ENCODE measurements at regions not wholly inside any gene's neighbourhood (a gene's known extent, or its start where the extent isn't known, plus 50 kb on each side); places are given as distances from the start of the nearest gene placed in this dataset.
"Not testable (repeated sequence)": the region's sequence is repeated elsewhere in the genome, so short reads cannot be mapped to it uniquely, and the experiment has no call there.

DNA sequence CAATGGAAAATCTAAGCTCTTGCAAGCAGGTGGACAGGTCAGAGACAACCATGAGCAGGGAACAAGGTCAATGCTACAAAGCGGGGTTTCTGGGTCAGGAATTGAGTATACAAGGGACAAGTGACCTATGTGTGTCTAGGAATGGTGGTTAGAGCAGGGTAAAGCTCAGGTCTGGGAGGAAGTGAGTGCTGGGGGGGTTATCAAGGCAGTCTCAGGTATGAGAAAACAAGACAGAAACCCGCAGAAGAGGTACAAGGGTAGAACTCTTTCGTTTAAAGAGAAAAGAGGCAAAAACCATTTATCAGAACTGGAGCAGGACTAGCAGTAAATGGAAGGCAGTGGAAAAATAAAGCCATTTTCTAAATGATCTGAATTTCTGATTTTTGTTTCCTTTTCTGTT is 298.4 kb downstream of the ALDH8A1 start:
- H3K4me3 ChIP-seq (ENCODE audit: low read length), result no peak overlapping the region
- no peaks in the 10 kb centered on the region for H3K4me1 ChIP-seq (ENCODE audit: control insufficient read depth, insufficient read depth, low read length)
- H3K36me3 ChIP-seq (ENCODE audit: control insufficient read depth, insufficient read depth, low read length), result no peaks in the 10 kb centered on the region
- no peak overlapping the region for H3K9ac ChIP-seq (ENCODE audit: low read length)
- no peaks in the 10 kb centered on the region for H3K9me3 ChIP-seq (ENCODE audit: control insufficient read depth, low read length)
- no peaks in the 10 kb centered on the region for H3K27me3 ChIP-seq (ENCODE audit: control insufficient read depth, insufficient read depth, low read length)

DNA sequence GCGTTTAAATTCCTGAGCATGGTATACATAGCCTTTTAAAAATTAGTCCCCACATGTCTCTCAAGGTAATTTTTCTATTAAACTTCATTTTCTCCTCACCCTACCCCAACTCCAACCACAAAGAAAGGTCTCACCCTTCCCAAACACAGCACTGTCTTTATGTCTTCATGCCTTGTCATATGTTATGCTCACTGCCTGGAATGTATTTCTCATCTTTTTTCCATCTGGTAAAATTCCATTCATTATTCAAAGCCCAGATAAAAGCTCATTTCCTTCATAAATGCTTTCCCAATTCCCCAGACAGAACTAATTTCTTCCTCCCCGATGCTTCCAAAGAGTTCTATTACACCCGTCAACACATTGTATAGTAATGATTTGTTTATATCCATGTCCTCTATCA is 302.0 kb downstream of the ALDH8A1 start:
- H3K9me3 ChIP-seq (ENCODE audit: control insufficient read depth, low read length), result no peaks in the 10 kb centered on the region
- peaks cover 17% of the 10 kb centered on the region for H3K4me1 ChIP-seq (ENCODE audit: control insufficient read depth, insufficient read depth, low read length)
- H3K27me3 ChIP-seq (ENCODE audit: control insufficient read depth, insufficient read depth, low read length), result no peaks in the 10 kb centered on the region
- no peaks in the 10 kb centered on the region for H3K36me3 ChIP-seq (ENCODE audit: control insufficient read depth, insufficient read depth, low read length)
- no peak overlapping the region for H3K4me3 ChIP-seq (ENCODE audit: low read length)
- no peak overlapping the region for H3K9ac ChIP-seq (ENCODE audit: low read length)

DNA sequence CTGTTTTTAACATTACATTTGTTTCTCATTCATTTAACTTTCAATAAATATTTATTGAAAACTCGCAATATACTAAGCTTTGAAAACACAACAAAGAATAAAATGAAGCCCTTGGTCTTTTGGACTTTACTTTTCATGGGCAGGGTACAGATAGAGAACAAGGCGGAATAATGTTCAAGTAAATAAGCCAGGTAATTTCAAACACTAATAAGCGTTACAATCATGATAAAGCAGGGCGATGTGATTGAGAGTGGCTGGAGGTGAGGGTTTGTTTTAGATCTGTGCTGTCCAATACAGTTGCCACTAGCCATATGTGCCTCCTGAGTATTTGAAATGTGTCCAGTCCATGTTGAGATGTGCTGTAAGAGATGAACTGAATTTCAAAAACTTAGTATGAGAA is 307.1 kb downstream of the ALDH8A1 start:
- no peaks in the 10 kb centered on the region for H3K9me3 ChIP-seq (ENCODE audit: control insufficient read depth, low read length)
- no peak overlapping the region for H3K9ac ChIP-seq (ENCODE audit: low read length)
- H3K27me3 ChIP-seq (ENCODE audit: control insufficient read depth, insufficient read depth, low read length), result no peaks in the 10 kb centered on the region
- H3K4me1 ChIP-seq (ENCODE audit: control insufficient read depth, insufficient read depth, low read length), result peaks cover 38% of the 10 kb centered on the region
- H3K36me3 ChIP-seq (ENCODE audit: control insufficient read depth, insufficient read depth, low read length), result no peaks in the 10 kb centered on the region
- no peak overlapping the region for H3K4me3 ChIP-seq (ENCODE audit: low read length)

DNA sequence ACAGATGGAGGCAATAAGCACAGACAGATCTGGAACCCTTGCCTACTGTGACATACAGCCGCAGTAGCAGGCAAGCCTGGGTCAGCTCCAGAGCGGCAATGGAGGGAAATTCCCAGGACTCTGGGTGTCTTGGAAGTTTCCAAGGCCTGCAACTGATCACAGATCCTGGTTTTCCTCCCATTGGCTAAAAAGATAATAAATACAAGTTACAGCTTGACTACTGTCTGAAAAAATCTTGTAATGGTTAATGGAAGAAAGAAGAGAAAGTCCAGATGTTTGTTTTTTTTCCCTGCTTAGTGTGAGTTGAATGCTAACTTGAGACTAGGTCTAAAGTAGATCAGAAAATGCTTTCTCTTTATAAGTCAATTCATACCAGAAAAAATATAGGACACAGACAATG is 307.6 kb downstream of the ALDH8A1 start:
- Histone ChIP-seq H3K4me1 (ENCODE audit: control insufficient read depth, insufficient read depth, low read length) (peaks cover 38% of the 10 kb centered on the region), H3K4me3 (ENCODE audit: low read length) (no peak overlapping the region), H3K36me3 (ENCODE audit: control insufficient read depth, insufficient read depth, low read length) (no peaks in the 10 kb centered on the region), H3K27me3 (ENCODE audit: control insufficient read depth, insufficient read depth, low read length) (no peaks in the 10 kb centered on the region), H3K9ac (ENCODE audit: low read length) (no peak overlapping the region), H3K9me3 (ENCODE audit: control insufficient read depth, low read length) (no peaks in the 10 kb centered on the region)

DNA sequence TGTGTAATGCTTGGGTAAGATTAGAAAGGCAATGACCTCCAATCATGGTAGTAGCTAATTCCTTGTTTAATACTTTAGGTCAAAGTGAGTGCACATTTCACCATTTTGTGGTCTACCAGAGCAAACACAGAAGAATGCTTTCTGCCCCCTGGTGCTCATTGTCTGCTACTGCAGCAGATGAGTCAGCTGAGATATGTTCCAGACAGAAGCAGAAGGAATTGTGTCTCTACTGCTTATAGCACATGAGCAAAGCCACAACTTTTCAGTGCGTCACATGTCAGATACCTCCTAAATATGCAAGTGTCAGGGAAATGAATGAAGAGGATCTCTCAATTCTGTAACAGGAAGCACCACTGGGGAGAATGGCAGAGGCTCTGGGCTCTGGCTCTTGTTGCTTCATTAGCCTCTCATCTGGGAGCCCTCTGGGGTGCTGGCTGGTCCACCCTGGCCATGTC is 308.9 kb downstream of the ALDH8A1 start:
- Histone ChIP-seq H3K4me1 (ENCODE audit: control insufficient read depth, insufficient read depth, low read length) (peaks cover 38% of the 10 kb centered on the region), H3K4me3 (ENCODE audit: low read length) (no peak overlapping the region), H3K36me3 (ENCODE audit: control insufficient read depth, insufficient read depth, low read length) (no peaks in the 10 kb centered on the region), H3K9me3 (ENCODE audit: control insufficient read depth, low read length) (no peaks in the 10 kb centered on the region), H3K27me3 (ENCODE audit: control insufficient read depth, insufficient read depth, low read length) (no peaks in the 10 kb centered on the region), H3K9ac (ENCODE audit: low read length) (no peak overlapping the region)

DNA sequence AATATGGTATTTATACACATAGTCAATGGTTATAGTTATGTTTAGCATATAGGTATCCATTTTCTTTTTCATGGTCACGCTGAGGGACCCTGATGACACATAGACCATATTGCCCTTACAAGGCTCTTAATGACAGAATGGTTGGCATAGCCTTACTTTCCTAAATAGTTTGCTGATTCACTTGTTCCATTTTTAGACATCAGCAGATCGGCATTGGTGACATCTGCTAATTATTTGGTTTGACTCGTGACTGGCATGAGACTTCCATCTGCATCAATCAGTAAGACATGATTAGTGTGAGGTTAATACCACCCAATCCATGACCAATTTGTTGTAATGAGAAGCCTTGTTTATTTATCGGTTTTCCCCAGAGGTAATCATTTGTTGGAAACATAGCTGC is 309.7 kb downstream of the ALDH8A1 start:
- no peaks in the 10 kb centered on the region for H3K36me3 ChIP-seq (ENCODE audit: control insufficient read depth, insufficient read depth, low read length)
- no peaks in the 10 kb centered on the region for H3K9me3 ChIP-seq (ENCODE audit: control insufficient read depth, low read length)
- H3K4me3 ChIP-seq (ENCODE audit: low read length), result no peak overlapping the region
- no peaks in the 10 kb centered on the region for H3K27me3 ChIP-seq (ENCODE audit: control insufficient read depth, insufficient read depth, low read length)
- H3K9ac ChIP-seq (ENCODE audit: low read length), result no peak overlapping the region
- H3K4me1 ChIP-seq (ENCODE audit: control insufficient read depth, insufficient read depth, low read length), result peaks cover 35% of the 10 kb centered on the region

DNA sequence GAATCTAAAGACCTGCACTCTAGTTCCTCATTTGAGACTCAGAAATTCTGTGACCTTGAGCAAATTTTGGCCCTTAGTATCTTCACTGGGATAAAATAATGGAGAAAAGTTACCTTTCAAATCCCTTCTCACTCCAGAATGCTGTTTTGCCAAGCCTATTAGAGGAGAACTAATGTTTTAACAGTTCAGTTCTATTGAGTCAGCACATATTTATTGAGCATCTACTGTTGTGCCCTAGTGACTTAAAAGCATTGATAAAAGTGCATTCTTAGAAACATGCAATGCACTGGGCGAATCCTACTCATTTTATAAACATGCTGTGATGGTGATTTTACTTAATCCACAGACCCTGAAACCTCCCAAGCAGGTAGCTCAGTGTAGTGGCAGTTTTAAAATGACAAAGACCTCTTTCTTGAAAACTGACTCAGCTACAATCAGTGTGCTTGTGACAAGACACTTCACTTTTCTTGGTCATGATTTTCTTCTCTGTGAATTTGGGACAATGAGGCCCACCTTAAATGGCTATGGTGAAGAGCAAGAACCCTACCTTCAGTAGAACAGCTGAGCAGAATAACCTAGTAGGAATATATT is 312.0 kb downstream of the ALDH8A1 start:
- no peaks in the 10 kb centered on the region for H3K9me3 ChIP-seq (ENCODE audit: control insufficient read depth, low read length)
- H3K4me1 ChIP-seq (ENCODE audit: control insufficient read depth, insufficient read depth, low read length), result peaks cover 21% of the 10 kb centered on the region
- no peak overlapping the region for H3K9ac ChIP-seq (ENCODE audit: low read length)
- H3K27me3 ChIP-seq (ENCODE audit: control insufficient read depth, insufficient read depth, low read length), result no peaks in the 10 kb centered on the region
- no peak overlapping the region for H3K4me3 ChIP-seq (ENCODE audit: low read length)
- no peaks in the 10 kb centered on the region for H3K36me3 ChIP-seq (ENCODE audit: control insufficient read depth, insufficient read depth, low read length)

DNA sequence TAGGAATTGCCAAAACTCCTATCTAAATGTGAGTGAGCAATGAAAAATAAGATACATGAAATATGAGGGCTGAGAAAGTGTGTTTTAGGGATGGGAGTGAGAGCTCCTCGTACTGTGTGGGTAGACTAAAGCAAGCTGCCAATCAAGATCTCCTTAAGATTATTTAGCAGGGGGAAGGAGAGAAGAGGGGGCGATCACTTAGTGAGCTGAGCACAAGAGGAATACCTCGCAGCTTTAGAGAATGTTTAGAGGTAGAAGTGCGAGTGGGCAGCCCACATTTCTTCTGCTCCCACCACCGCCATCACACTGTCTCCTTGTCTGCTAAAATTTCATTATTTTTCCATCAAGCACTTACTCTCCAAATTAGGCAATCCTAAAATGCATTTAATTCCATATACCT is 312.6 kb downstream of the ALDH8A1 start:
- H3K9me3 ChIP-seq (ENCODE audit: control insufficient read depth, low read length), result no peaks in the 10 kb centered on the region
- no peaks in the 10 kb centered on the region for H3K36me3 ChIP-seq (ENCODE audit: control insufficient read depth, insufficient read depth, low read length)
- peaks cover 21% of the 10 kb centered on the region for H3K4me1 ChIP-seq (ENCODE audit: control insufficient read depth, insufficient read depth, low read length)
- H3K4me3 ChIP-seq (ENCODE audit: low read length), result no peak overlapping the region
- no peak overlapping the region for H3K9ac ChIP-seq (ENCODE audit: low read length)
- H3K27me3 ChIP-seq (ENCODE audit: control insufficient read depth, insufficient read depth, low read length), result no peaks in the 10 kb centered on the region

DNA sequence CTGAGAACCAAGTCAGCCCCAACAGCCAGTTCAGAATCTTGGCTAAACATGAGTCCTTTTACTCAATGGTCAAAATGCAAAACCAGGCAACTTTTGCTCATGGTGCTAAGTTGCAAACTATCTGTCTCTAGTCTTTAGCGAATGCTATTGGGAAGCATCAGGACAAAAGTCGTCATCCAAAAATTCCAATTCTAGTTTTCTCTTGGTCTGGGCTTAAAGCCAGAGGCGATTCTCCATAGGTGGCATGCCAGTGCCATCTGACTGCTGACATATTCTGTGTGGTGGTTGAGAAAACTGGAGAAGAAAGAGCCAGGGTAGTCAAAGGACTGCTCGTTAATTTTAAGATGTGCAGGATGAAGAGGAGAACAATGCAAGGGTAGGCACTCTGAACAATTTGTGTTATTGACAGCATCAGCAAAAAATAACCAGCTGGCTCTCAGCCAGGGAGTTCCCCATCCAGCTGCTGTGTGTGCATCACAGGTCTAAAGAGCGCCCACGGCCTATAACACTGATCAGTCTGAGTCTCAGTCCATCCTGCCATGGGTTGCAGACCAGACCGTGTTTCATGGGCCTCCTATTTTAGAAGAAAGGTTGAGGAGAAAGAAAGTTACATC is 313.6 kb downstream of the ALDH8A1 start:
- no peak overlapping the region for H3K9ac ChIP-seq (ENCODE audit: low read length)
- H3K9me3 ChIP-seq (ENCODE audit: control insufficient read depth, low read length), result no peaks in the 10 kb centered on the region
- H3K36me3 ChIP-seq (ENCODE audit: control insufficient read depth, insufficient read depth, low read length), result no peaks in the 10 kb centered on the region
- H3K27me3 ChIP-seq (ENCODE audit: control insufficient read depth, insufficient read depth, low read length), result no peaks in the 10 kb centered on the region
- H3K4me1 ChIP-seq (ENCODE audit: control insufficient read depth, insufficient read depth, low read length), result peaks cover 11% of the 10 kb centered on the region
- H3K4me3 ChIP-seq (ENCODE audit: low read length), result no peak overlapping the region

DNA sequence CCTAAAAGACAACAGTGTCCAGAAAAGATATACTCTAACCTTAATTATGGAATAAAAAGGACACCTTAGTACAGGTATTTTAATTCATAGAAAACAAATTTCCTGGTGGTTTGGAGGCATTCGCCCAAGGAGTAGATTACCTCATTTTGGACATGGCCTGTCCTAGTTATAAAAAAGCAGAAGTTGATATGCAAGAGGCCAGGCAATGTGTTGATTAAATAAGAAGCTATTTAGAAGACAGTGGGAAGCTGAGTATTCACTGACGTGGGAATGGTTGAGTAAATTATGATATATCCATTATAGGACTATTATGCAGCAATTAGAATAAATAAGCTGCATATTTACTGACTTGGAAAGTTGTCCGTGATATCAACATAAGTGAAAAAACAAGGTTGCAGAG is 314.9 kb downstream of the ALDH8A1 start:
- Histone ChIP-seq H3K9me3 (ENCODE audit: control insufficient read depth, low read length) (no peaks in the 10 kb centered on the region), H3K9ac (ENCODE audit: low read length) (no peak overlapping the region), H3K4me1 (ENCODE audit: control insufficient read depth, insufficient read depth, low read length) (no peaks in the 10 kb centered on the region), H3K36me3 (ENCODE audit: control insufficient read depth, insufficient read depth, low read length) (no peaks in the 10 kb centered on the region), H3K27me3 (ENCODE audit: control insufficient read depth, insufficient read depth, low read length) (no peaks in the 10 kb centered on the region), H3K4me3 (ENCODE audit: low read length) (no peak overlapping the region)

DNA sequence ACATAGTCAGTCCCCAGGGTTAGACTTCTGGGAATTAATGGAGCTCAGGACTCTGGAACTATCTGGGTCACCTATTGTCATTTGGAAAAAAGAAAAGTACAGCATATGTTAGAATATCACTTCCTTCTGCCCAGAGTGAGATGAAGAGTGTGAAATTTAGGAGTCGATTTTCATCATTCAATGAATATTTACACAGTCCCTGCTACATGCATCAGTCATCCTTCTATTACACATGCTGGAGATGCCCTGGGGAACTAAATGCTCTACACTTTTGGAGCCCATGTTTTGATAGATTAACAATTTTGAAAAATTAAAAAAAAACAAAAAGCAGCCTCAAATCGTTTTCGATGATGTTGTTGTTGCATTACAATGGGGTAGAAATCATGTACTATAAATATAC is 315.4 kb downstream of the ALDH8A1 start:
- Histone ChIP-seq H3K9me3 (ENCODE audit: control insufficient read depth, low read length) (no peaks in the 10 kb centered on the region), H3K4me1 (ENCODE audit: control insufficient read depth, insufficient read depth, low read length) (no peaks in the 10 kb centered on the region), H3K9ac (ENCODE audit: low read length) (no peak overlapping the region), H3K4me3 (ENCODE audit: low read length) (no peak overlapping the region), H3K36me3 (ENCODE audit: control insufficient read depth, insufficient read depth, low read length) (no peaks in the 10 kb centered on the region), H3K27me3 (ENCODE audit: control insufficient read depth, insufficient read depth, low read length) (no peaks in the 10 kb centered on the region)

DNA sequence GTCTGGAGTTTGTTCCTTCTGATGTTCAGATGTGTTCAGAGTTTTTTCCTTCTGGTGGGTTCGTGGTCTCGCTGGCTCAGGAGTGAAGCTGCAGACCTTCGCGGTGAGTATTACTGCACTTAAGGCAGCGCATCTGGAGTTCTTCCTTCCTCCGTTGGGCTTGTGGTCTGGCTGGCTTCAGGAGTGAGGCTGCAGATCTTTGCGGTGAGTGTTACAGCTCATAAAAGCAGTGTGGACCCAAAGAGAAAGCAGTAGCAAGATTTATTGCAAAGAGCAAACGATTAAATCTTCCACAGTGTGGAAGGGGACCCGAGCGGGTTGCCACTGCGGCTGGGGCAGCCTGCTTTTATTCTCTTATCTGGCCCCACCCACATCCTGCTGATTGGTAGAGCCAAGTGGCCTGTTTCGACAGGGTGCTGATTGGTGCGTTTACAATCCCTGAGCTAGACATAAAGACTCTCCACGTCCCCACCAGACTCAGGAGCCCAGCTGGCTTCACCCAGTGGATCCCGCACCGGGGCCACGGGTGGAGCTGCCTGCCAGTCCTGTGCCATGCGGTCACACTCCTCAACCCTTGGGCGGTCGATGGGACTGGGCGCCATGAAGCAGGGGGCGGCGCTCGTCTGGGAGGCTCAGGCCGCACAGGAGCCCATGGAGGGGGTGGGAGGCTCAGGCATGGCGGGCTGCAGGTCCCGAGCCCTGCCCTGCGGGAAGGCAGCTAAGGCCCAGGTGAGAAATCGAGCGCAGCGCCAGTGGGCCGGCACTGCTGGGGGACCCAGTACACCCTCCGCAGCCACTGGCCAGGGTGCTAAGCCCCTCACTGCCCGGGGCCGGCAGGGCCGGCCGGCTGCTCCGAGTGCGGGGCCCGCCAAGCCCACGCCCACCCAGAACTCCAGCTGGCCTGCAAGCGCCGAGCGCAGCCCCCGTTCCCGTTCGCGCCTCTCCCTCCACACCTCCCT is 315.3 kb upstream of the SGK1 start:
- not testable (repeated sequence) for H3K4me3 ChIP-seq (ENCODE audit: low read length); H3K9me3 ChIP-seq (ENCODE audit: control insufficient read depth, low read length); H3K9ac ChIP-seq (ENCODE audit: low read length); H3K27me3 ChIP-seq (ENCODE audit: control insufficient read depth, insufficient read depth, low read length); H3K4me1 ChIP-seq (ENCODE audit: control insufficient read depth, insufficient read depth, low read length); H3K36me3 ChIP-seq (ENCODE audit: control insufficient read depth, insufficient read depth, low read length)
